ENCODE measurements at regions not wholly inside any gene's neighbourhood (a gene's known extent, or its start where the extent isn't known, plus 50 kb on each side); places are given as distances from the start of the nearest gene placed in this dataset.

GRCh38 chr2:120854014-120854620, 118.4 kb downstream of the GLI2 start:
- Histone ChIP-seq H3K79me2 (replicated peaks; ENCODE audit: insufficient read depth, low read length) (no peaks in the 10 kb centered on the region), H4K20me1 (ENCODE audit: insufficient read depth) (no peaks in the 10 kb centered on the region), H3K9me3 (ENCODE audit: low read length) (no peaks in the 10 kb centered on the region), H3K4me3 (ENCODE audit: low read length) (no peak overlapping the region), H3K9ac (ENCODE audit: low read length) (no peak overlapping the region), H3K9me2 (ENCODE audit: insufficient read depth, low read length) (no peaks in the 10 kb centered on the region), H3K27me3 (ENCODE audit: insufficient read depth, low read depth, low read length) (no peaks in the 10 kb centered on the region), H3F3A (ENCODE audit: insufficient read depth, low read length, poor library complexity, severe bottlenecking) (no peaks in the 10 kb centered on the region), H3K27ac (ENCODE audit: low read length) (no peak overlapping the region), H3K4me2 (ENCODE audit: low read length) (no peak overlapping the region), H3K36me3 (ENCODE audit: insufficient read depth, low read length) (no peaks in the 10 kb centered on the region), H2AFZ (ENCODE audit: low read depth, low read length) (no peak overlapping the region)
- TF ChIP-seq EZH2 (IDR thresholded peaks at IDR 0.05; ENCODE audit: borderline replicate concordance, insufficient read depth, low read length, poor library complexity, severe bottlenecking) (no peak), CTCF (IDR thresholded peaks at IDR 0.05; ENCODE audit: poor library complexity, severe bottlenecking) (no peak), SMC3 (conservative IDR thresholded peaks at IDR 0.05; ENCODE audit: poor library complexity) (no peak), POLR2AphosphoS5 (IDR thresholded peaks at IDR 0.05) (no peak), EP300 (conservative IDR thresholded peaks at IDR 0.05; ENCODE audit: poor library complexity, severe bottlenecking) (no peak), RAD21 (conservative IDR thresholded peaks at IDR 0.05) (no peak)

GRCh38 chr2:120854766-120855530, 119.3 kb downstream of the GLI2 start:
- Histone ChIP-seq H3K27ac (ENCODE audit: low read length) (no peak overlapping the region), H3K79me2 (replicated peaks; ENCODE audit: insufficient read depth, low read length) (no peaks in the 10 kb centered on the region), H3K4me2 (ENCODE audit: low read length) (no peak overlapping the region), H3K9ac (ENCODE audit: low read length) (no peak overlapping the region), H2AFZ (ENCODE audit: low read depth, low read length) (no peak overlapping the region), H3F3A (ENCODE audit: insufficient read depth, low read length, poor library complexity, severe bottlenecking) (no peaks in the 10 kb centered on the region), H3K9me3 (ENCODE audit: low read length) (no peaks in the 10 kb centered on the region), H3K36me3 (ENCODE audit: insufficient read depth, low read length) (no peaks in the 10 kb centered on the region), H4K20me1 (ENCODE audit: insufficient read depth) (no peaks in the 10 kb centered on the region), H3K9me2 (ENCODE audit: insufficient read depth, low read length) (no peaks in the 10 kb centered on the region), H3K4me3 (ENCODE audit: low read length) (no peak overlapping the region), H3K27me3 (ENCODE audit: insufficient read depth, low read depth, low read length) (no peaks in the 10 kb centered on the region)
- no peak for TF ChIP-seq EP300 (conservative IDR thresholded peaks at IDR 0.05; ENCODE audit: poor library complexity, severe bottlenecking)
- TF ChIP-seq RAD21 (conservative IDR thresholded peaks at IDR 0.05): no peak
- TF ChIP-seq MXI1 (conservative IDR thresholded peaks at IDR 0.05; ENCODE audit: poor library complexity, severe bottlenecking): no peak
- TF ChIP-seq POLR2AphosphoS5 (IDR thresholded peaks at IDR 0.05): no peak
- no peak for TF ChIP-seq CTCF (IDR thresholded peaks at IDR 0.05; ENCODE audit: poor library complexity, severe bottlenecking)
- TF ChIP-seq TAF1 (IDR thresholded peaks at IDR 0.05; ENCODE audit: low read depth): no peak
- no peak for TF ChIP-seq SMC3 (conservative IDR thresholded peaks at IDR 0.05; ENCODE audit: poor library complexity)
- TF ChIP-seq REST (IDR thresholded peaks at IDR 0.05; ENCODE audit: borderline replicate concordance): no peak
- TF ChIP-seq EZH2 (IDR thresholded peaks at IDR 0.05; ENCODE audit: borderline replicate concordance, insufficient read depth, low read length, poor library complexity, severe bottlenecking): no peak

Data from neural cell (in vitro differentiated cells).